Body of pancreas (tissue), 4 donors: ENCODE measurements at regions not wholly inside any gene's neighbourhood (a gene's known extent, or its start where the extent isn't known, plus 50 kb on each side); places are given as distances from the start of the nearest gene placed in this dataset.

Experiments used
- ATAC-seq: fragments of 150-250 bp; one replicate; pipeline ENCODE4 v1.9.1; 2016
- DNase-seq, 4 donors: peaks; one replicate each; pipeline ENCODE4 v3.0.0-alpha.2; 2019
- H3K27ac ChIP-seq, 4 donors: fragments of 200-600 bp; sonication (generic); 1 replicate in 3 of 4; 2 replicates in 1 of 4; pipeline versions ENCODE4 v1.5.1 to v1.6.1; 2016 to 2019; ENCODE audit warnings: mild to moderate bottlenecking in 1 of 4, mixed read lengths in 1 of 4, moderate library complexity in 1 of 4
- H3K27me3 ChIP-seq, 2 donors: fragments of 200-600 bp; sonication (generic); one replicate each; pipeline ENCODE4 v1.6.0; 2016; ENCODE audit warnings: mild to moderate bottlenecking in 1 of 2
- H3K36me3 ChIP-seq, 2 donors: fragments of 200-600 bp; sonication (generic); replicated peaks in 1 of 2; 2 replicates each; pipeline ENCODE4 v1.5.1; 2016; ENCODE audit warnings: low read depth in 2 of 2; ENCODE audit not compliant: insufficient read depth in 1 of 2
- H3K4me1 ChIP-seq: fragments of 200-600 bp; sonication (generic); one replicate; pipeline ENCODE4 v1.6.0; 2016
- H3K4me3 ChIP-seq, 2 donors: fragments of 200-600 bp; sonication (generic); 1 replicate in 1 of 2; 2 replicates in 1 of 2; pipeline ENCODE4 v1.5.1; 2016 to 2019
- H3K9me3 ChIP-seq, 3 donors: fragments of 200-600 bp; sonication (generic); 1 replicate in 2 of 3; 2 replicates in 1 of 3; pipeline ENCODE4 v1.5.1; 2016
- POLR2A ChIP-seq, 3 donors: fragments of 450-650 bp; IDR thresholded peaks; one replicate each; pipeline ENCODE4 v1.6.1; 2016; ENCODE audit warnings: antibody characterized with exemption in 3 of 3, mild to moderate bottlenecking in 2 of 3
- WGBS, 2 donors: methylation state at CpG; one replicate each; pipeline ENCODE4 v1.1.5; 2017; 5-methylcytosine and 5-hydroxymethylcytosine counted together
- intact Hi-C: fragments of 100-400 bp; cut with DNase I; formaldehyde crosslinking; loops from one replicate; pipeline ENCODE4 v1.15.1; 2023
- TF ChIP-seq, protein P1 (sequence below), 7 experiments: fragments of 450-650 bp in 4 of 7; fragments of 200-600 bp in 3 of 7; sonication (generic) in 3 of 7; IDR thresholded peaks; one replicate each; pipeline ENCODE4 v1.5.1; 2016 to 2019; ENCODE audit warnings: antibody characterized with exemption in 7 of 7

DNA sequence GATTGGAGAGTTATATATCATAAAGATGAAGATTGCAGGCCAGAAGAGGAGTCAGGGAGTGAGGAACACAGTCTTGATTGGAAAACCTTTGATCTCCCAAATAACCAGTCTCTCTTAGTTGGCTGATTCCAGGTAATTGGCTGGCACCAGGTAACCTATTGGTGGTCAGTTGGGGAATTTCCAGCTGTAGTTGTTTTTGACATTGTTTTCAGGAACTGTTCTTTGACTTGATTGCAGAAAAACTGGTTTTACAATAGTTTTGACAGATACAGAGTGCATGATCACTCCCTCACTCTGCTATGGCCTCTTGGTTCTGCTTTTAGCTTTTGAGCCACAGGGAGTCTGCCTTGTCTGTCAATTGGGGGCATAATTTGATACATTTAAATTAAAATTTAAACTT is 71.6 kb downstream of the ZNF641 start:
- ATAC-seq (no peak), DNase-seq (no peak)
- Histone ChIP-seq H3K36me3 (no peaks in the 10 kb centered on the region), H3K27ac (peak overlapping the region in 1 of 4 donors; percentile 32), H3K4me1 (peaks cover 8% of the 10 kb centered on the region), H3K9me3 (no peaks in the 10 kb centered on the region), H3K27me3 (no peaks in the 10 kb centered on the region), H3K4me3 (no peak overlapping the region)
- intact Hi-C loops, result no loop called here
- TF ChIP-seq POLR2A (IDR thresholded peaks at IDR 0.05), result no peak
- TF ChIP-seq, protein P1, sequence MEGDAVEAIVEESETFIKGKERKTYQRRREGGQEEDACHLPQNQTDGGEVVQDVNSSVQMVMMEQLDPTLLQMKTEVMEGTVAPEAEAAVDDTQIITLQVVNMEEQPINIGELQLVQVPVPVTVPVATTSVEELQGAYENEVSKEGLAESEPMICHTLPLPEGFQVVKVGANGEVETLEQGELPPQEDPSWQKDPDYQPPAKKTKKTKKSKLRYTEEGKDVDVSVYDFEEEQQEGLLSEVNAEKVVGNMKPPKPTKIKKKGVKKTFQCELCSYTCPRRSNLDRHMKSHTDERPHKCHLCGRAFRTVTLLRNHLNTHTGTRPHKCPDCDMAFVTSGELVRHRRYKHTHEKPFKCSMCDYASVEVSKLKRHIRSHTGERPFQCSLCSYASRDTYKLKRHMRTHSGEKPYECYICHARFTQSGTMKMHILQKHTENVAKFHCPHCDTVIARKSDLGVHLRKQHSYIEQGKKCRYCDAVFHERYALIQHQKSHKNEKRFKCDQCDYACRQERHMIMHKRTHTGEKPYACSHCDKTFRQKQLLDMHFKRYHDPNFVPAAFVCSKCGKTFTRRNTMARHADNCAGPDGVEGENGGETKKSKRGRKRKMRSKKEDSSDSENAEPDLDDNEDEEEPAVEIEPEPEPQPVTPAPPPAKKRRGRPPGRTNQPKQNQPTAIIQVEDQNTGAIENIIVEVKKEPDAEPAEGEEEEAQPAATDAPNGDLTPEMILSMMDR (IDR thresholded peaks at IDR 0.05), result no peak

DNA sequence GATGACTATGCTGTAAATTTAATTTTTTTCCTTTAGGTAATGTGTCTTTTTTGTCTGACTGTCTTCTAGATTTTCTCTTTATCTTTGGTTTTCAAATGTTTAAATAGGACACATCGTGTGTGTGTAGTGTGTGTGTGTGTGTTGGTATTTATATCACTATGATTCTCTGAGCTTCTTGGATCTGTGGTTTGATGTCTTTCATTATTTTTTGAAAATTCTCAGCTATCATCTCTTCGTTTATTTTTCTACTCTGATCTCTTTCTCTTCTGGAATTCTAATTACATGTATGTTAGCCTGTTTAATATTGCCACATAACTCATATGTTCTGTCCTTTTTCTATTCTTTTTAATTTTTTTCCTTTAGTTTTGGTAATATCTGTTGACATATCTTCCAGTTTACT is 73.5 kb upstream of the OR10AD1 start:
- no peaks in the 10 kb centered on the region for H3K36me3 ChIP-seq
- H3K4me3 ChIP-seq, result no peak overlapping the region
- no peaks in the 10 kb centered on the region for H3K9me3 ChIP-seq
- ATAC-seq (no peak), DNase-seq (no peak)
- intact Hi-C loops, result no loop called here
- TF ChIP-seq, protein P1 (IDR thresholded peaks at IDR 0.05), result no peak
- TF ChIP-seq POLR2A (IDR thresholded peaks at IDR 0.05), result no peak
- H3K27me3 ChIP-seq, result no peaks in the 10 kb centered on the region
- H3K4me1 ChIP-seq, result peaks cover 8% of the 10 kb centered on the region
- 57 to 68% methylated on average over 2 of the region's 2 CpGs for WGBS, 2 donors
- H3K27ac ChIP-seq, result no peak overlapping the region

DNA sequence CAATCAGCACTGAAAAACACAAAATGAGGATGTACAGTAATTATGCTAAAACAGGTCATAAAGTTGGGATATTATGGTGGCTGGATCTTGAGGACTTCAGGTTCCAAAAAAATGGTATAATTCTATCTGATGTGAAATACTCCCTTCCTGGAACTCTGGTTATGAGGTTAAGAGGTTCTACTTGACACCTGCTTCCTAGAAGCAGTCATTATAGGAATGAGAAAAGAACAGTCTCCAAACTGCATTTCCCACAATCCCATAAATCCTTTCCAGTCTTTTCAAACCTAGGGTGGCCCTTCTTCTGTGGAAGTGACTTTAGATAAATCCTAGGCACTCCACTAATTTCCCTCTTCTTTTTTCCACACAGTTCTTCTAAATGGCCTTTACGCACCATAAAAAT is 63.7 kb upstream of the OR10AD1 start:
- DNase-seq (no peak), ATAC-seq (no peak)
- 88 to 94% methylated on average over 1 of the region's 1 CpG for WGBS, 2 donors
- intact Hi-C loops, result no loop called here
- Histone ChIP-seq H3K4me3 (no peak overlapping the region), H3K4me1 (no peaks in the 10 kb centered on the region), H3K9me3 (no peaks in the 10 kb centered on the region), H3K36me3 (no peaks in the 10 kb centered on the region), H3K27ac (no peak overlapping the region), H3K27me3 (no peaks in the 10 kb centered on the region)
- TF ChIP-seq, protein P1 (IDR thresholded peaks at IDR 0.05), result no peak
- no peak for TF ChIP-seq POLR2A (IDR thresholded peaks at IDR 0.05)

DNA sequence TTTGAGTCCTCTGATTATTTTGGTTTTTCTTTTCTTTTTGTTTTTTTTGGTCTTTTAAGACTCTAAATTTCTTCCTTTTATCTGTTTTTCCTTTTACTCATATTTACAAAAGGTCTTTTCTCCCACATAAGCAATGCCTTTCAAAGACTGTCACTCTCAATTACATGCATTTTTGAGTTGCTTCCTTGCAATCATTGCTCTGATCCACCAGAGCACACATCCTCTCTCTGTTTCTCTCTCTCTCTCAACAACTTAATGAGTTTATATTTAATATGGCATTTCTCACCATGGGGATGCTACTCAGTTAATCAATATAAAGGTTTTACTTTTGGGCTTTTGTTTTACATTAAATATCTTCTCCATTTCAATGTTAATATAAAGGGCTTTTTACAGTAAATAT is 62.7 kb upstream of the OR10AD1 start:
- intact Hi-C loops, result no loop called here
- Histone ChIP-seq H3K27ac (no peak overlapping the region), H3K27me3 (no peaks in the 10 kb centered on the region), H3K4me1 (no peaks in the 10 kb centered on the region), H3K9me3 (no peaks in the 10 kb centered on the region), H3K36me3 (no peaks in the 10 kb centered on the region), H3K4me3 (no peak overlapping the region)
- ATAC-seq (no peak), DNase-seq (no peak)
- TF ChIP-seq POLR2A (IDR thresholded peaks at IDR 0.05), result no peak
- TF ChIP-seq, protein P1 (IDR thresholded peaks at IDR 0.05), result no peak

DNA sequence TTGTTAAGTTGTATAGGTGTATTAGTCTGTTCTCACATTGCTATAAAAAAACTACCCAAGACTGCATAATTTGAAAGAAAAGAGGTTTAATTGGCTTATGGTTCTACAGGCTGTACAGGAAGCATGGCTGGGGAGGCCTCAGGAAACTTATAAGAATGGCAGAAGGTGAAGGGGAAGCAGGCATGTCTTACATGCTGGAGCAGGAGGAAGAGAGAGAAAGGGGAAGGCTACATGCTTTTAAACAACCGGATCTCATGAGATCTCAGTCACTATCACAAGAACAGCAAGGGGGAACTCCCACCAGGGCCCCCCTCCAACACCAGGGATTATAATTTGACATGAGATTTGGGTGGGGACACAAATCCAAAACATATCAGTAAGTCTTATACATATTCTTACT is 60.5 kb upstream of the OR10AD1 start:
- Histone ChIP-seq H3K4me3 (no peak overlapping the region), H3K27me3 (no peaks in the 10 kb centered on the region), H3K36me3 (no peaks in the 10 kb centered on the region), H3K4me1 (no peaks in the 10 kb centered on the region), H3K9me3 (no peaks in the 10 kb centered on the region), H3K27ac (no peak overlapping the region)
- DNase-seq (no peak), ATAC-seq (no peak)
- 47 to 81% methylated on average over 1 of the region's 1 CpG for WGBS, 2 donors
- intact Hi-C loops, result no loop called here
- TF ChIP-seq, protein P1 (IDR thresholded peaks at IDR 0.05), result no peak
- TF ChIP-seq POLR2A (IDR thresholded peaks at IDR 0.05), result no peak
